NCI-H510A (cell line): ENCODE measurements at regions not wholly inside any gene's neighbourhood (a gene's known extent, or its start where the extent isn't known, plus 50 kb on each side); places are given as distances from the start of the nearest gene placed in this dataset.
"Not testable (repeated sequence)": the region's sequence is repeated elsewhere in the genome, so short reads cannot be mapped to it uniquely, and the experiment has no call there.

ENCODE experiments used
- DNase-seq: peaks from one replicate; lab custom pipeline; 2025; lab: John Stamatoyannopoulos, UW

DNA sequence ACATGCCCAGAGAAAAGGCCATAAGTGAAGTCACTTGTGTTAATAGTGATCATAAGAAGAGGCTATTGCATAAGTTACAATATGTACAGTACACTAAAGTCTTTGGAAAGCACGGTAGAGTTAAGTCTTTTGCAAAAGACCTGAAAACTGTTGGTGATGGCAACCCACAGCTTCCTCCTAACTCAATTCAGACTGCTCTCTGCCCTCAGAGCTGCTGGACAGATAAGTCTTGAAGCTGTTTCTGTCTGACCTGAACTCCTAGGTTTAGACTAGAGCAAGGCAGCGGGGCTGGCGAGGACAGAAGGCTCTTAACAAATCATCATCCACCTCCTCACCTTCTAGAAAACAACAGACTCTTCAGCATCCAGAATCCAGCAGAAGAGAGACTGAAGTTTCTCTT, 125.4 kb downstream of the CD24 start:
- no peak for DNase-seq

DNA sequence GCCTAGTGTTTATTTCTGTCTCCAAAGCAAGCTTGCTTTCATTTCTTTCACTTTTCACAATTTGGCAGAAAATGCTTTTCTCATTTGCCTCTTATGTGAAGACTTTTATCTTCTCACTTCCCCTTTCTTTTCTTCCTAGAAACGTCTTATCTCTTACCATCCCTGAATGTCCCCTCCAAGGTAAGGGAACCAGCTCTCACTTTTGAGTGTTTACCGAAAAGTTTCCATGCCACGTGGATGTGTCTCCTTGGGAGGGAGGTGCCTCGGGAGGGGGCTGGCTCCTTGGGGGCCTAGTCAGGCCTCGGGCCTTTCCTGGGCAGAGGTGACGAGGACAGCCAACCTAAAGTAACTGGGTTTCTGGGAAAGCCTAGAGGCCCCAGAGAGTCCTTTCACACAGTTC, 127.4 kb downstream of the CD24 start:
- no peak for DNase-seq

GRCh38 chr6:106844930-106845329, 129.6 kb downstream of the CD24 start:
- no peak for DNase-seq

DNA sequence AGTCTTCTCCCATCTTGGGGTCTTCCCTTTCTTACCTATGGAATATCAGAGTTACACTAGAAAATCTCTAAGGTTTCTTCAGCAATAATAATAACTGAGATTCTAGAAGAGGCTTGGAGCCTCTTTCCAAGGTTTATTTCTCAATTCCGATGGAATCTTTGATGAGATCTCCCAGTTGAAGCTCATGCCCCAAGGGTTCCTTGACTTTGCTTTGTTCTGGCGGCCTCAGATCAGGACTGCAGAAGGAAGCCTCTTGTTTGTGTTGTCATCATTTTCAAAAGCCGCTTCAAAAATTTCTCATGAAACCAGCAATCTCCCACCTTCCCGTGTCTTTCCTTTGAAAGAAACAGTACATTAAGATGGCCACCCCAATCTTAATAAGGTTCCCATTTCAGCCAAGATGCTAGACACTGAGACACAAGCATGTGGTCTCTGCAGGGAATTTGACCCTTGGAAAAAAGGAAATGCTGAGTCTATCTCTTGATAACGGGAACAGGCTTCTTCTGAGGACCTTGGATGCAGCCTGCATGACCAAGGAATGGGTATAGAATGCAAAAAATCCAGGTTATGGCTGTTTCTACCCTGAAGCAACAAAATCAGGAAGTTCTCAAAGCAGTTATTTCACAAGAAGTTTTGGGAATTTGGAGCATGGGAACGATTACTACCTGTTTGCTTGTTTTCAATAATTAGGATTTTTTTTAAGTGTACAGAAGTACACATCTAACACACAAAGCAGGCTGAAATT, 141.6 kb downstream of the CD24 start:
- no peak for DNase-seq

- DNase-seq, result no peak
These were observed 143.6 kb downstream of the CD24 start for GRCh38 chr6:106830930-106831329.

DNA sequence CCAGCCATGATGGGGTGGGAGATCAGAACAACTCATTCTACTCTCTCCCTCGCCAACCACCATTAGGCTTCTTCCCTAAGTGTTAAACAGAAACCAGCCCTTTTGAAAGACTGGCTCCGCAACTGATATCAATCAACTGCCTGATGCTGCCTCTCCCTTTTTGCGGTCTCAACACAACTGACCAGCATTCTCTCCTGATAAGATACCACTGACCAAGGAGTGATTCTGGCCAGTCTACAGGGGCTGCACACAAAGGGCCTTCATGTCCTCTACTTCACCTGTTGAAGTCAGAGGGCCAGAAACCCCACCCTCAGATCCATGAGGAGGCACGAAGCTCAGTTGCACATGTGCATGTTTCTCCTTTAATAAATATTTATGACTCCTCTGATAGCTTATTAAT, 145.1 kb downstream of the CD24 start:
- DNase-seq, result no peak

GRCh38 chr6:106827081-106827480, 147.4 kb downstream of the CD24 start:
- no peak for DNase-seq

GRCh38 chr6:106825156-106825555, 149.4 kb downstream of the CD24 start:
- DNase-seq, result no peak

DNA sequence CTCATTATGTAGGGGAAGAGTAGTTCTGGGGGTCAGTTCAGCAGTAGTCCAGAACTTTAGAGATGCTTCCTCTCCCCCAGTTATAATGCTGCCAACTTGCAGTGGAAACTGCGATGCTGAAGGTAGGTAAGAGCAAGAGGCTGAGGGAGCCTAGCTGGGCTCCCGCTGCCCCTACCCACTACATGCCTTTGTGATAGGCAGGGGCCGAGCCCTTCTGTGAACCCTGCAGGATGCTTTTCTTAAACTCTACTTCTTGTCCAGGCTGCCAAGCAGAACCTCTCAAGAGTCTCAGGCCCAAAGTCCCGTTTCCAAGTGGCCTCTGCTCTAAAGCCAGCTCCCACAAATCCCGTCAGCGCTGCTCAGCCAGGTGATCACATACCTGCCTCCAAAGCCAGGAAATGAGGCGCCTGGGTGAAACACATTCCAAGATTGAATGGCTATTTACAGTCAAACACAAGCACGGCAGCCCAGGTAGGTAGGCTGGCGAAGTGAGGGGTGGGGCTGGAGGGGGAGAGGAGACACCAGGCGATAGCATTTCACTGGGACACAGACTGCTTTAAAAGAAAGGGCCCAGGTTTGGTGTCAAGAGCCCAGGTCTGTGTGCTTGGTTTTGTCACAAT, 150.7 kb downstream of the CD24 start:
- DNase-seq, result no peak

GRCh38 chr6:106823058-106823457, 151.5 kb downstream of the CD24 start:
- no peak for DNase-seq

- DNase-seq, result no peak
These were observed 154.1 kb downstream of the CD24 start for GRCh38 chr6:106820412-106820852.

DNA sequence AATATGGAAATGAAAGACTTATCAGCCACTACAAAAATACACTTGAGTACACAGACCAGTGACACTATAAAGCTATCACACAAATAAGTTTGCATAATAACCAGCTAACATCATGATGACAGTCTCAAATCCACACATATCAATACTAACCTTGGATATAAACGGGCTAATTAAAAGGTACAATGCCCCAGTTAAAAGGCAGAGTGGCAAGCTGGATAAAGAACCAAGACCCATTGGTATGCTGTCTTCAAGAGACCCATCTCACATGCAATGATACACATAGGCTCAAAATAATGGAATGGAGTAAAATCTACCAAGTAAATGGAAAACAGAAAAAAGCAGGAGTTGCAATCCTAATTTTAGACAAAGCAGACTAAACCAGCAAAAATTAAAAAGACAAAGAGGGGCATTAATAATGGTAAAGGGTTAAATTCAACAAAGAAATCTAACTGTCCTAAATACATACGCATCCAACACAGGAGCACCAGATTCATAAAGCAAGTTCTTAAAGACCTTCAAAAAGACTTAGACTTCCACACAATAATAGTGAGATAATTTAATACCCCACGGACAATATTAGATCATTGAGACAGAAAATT, 163.3 kb downstream of the CD24 start:
- DNase-seq, result no peak

GRCh38 chr6:106808758-106809157, 165.8 kb downstream of the CD24 start:
- no peak for DNase-seq

- no peak for DNase-seq
These were observed 166.4 kb downstream of the CD24 start for GRCh38 chr6:106807947-106808611.

DNA sequence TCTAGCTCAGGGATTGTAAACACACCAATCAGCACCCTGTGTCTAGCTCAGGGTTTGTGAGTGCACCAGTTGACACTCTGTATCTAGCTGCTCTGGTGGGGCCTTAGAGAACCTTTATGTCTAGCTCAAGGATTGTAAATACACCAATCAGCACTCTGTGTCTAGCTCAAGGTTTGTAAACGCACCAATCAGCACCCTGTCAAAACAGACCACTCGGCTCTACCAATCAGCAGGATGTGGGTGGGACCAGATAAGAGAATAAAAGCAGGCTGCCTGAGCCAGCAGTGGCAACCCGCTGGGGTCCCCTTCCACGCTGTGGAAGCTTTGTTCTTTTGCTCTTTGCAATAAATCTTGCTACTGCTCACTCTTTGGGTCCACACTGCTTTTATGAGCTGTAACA, 168.3 kb downstream of the CD24 start:
- not testable (repeated sequence) for DNase-seq

- DNase-seq, result no peak
These were observed 168.8 kb downstream of the CD24 start for GRCh38 chr6:106805771-106806170.

- no peak for DNase-seq
These were observed 169.9 kb downstream of the CD24 start for GRCh38 chr6:106804346-106805335.

DNA sequence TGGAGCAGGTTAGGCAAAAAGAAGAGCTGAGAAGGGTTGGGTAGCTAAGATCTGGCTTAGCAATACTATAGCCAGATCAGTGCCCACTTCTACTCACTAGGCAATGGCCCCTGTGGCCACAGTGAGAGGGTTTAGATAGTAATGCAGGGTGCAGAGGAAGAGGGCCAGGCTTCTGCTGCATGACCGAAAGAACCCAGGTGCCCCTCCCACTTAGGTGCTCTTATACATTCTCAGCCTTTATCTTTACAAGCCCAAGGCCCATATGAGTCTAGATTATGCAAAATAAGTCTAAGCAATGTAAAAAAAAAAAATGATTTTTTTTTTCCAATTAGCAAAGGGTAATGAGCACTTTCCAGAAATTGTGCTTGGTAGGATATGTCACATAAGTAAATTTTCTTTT, 171.3 kb downstream of the CD24 start:
- no peak for DNase-seq

DNA sequence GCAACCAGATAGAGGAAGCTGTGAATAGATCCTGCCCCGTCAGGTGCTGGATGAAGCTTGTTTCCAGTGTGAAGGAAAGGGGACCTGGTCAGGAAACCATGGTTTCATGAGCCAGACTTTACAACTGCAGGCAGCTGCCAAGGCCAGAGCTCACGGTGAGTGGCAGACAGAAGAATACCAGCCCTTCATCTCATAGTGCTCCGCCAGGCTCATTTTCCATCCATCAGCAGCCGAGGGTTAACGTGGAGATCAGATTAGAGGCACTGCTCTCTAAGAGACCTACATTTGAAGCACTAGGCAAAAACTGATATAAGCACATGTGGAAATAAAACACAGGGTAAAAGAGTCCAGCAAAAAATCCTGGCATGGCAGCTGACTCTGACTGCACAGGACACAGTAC, 172.4 kb downstream of the CD24 start:
- DNase-seq, result no peak

GRCh38 chr6:106801256-106801655, 171.9 kb downstream of the QRSL1 start:
- DNase-seq, result no peak

GRCh38 chr6:106800379-106800778, 171.0 kb downstream of the QRSL1 start:
- no peak for DNase-seq
